ENCODE measurements at regions not wholly inside any gene's neighbourhood (a gene's known extent, or its start where the extent isn't known, plus 50 kb on each side); places are given as distances from the start of the nearest gene placed in this dataset.

DNA sequence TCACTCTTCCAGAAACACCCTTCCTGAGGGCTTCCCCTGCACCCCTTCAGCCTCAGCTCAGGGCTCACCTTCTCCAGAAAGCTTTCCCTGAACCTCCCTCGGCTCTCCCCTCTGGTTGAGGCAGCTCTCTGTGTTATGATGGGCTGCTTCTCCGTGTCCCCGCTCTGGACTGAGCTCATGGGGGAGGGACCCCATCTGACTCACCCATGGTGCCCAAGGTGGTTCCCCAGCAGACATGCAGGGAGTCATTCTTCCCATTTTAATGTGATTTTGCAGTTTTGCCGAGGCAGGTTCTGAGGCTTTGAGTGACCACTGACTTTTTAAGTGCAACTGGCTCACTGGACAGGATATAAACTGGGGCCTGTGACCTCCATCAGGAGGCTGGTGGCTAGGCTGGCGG, 495.1 kb downstream of the TBC1D22A start:
- no peak for DNase-seq (ENCODE audit: low spot score)
- TF ChIP-seq, protein P1, sequence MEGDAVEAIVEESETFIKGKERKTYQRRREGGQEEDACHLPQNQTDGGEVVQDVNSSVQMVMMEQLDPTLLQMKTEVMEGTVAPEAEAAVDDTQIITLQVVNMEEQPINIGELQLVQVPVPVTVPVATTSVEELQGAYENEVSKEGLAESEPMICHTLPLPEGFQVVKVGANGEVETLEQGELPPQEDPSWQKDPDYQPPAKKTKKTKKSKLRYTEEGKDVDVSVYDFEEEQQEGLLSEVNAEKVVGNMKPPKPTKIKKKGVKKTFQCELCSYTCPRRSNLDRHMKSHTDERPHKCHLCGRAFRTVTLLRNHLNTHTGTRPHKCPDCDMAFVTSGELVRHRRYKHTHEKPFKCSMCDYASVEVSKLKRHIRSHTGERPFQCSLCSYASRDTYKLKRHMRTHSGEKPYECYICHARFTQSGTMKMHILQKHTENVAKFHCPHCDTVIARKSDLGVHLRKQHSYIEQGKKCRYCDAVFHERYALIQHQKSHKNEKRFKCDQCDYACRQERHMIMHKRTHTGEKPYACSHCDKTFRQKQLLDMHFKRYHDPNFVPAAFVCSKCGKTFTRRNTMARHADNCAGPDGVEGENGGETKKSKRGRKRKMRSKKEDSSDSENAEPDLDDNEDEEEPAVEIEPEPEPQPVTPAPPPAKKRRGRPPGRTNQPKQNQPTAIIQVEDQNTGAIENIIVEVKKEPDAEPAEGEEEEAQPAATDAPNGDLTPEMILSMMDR (IDR thresholded peaks at IDR 0.05; ENCODE audit: extremely low read depth, missing control alignments): no peak

DNA sequence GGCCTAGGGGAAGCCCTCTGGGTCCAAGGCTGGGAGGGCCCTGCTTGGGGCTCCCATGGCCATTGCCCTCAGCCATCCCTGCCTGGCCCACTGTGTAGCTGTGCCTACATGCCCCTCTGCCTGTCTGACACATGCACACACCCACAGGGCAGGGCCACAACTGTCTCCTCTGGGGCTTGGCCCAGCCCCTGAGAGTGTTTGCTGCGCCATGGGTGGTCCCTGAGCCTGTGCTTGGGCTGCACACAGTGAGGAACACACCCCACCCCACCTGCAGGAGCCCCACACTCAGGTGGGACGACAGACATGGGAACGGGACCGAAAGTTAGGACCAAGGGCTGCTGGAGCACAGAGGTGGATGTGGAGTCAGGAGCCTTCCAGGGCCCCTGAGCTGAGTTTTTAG, 489.5 kb downstream of the TBC1D22A start:
- DNase-seq (ENCODE audit: low spot score): no peak
- TF ChIP-seq, protein P1 (IDR thresholded peaks at IDR 0.05; ENCODE audit: extremely low read depth, missing control alignments): no peak

DNA sequence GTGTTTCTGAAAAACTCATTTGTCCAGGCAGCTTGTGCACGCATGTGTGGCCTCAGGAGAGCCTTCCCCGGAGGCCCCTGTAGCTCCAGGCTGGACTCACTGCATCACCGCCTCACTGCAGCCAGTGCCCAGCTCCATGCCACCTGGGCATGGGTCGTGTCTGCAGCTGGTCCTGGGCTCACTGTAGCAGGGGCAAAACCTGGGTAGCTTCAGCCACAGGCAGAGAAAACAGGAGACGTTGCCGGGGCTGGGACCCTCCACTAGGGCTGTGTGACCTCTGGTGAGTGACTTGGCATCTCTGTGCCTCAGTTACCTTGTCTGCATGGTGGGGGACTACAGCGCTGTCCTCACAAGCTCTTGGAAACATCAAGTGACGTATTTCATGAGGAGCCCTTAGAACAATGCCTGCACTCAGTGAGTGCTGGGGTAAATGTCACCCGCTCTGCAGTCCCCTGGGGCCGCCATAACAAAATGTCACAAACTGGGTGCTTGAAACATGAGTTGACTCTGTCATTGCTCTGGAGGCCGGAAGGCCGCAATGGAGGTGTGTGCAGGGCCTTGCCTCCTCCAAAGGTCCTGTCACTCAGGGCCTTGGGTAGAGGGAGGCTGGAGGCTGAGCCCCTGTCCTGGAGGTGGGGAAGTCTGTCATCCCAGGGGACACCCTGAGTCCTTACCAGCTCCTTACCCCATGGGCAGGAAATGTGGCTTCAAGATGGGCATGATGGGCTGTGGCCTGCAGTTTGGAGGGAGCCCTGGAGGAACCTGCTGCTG, 488.7 kb downstream of the TBC1D22A start:
- no peak for DNase-seq (ENCODE audit: low spot score)
- TF ChIP-seq, protein P1 (IDR thresholded peaks at IDR 0.05; ENCODE audit: extremely low read depth, missing control alignments): no peak

GRCh38 chr22:47249370-47249928, 487.0 kb downstream of the TBC1D22A start:
- TF ChIP-seq, protein P1 (IDR thresholded peaks at IDR 0.05; ENCODE audit: extremely low read depth, missing control alignments): no peak
- no peak for DNase-seq (ENCODE audit: low spot score)

GRCh38 chr22:47248925-47249324, 486.5 kb downstream of the TBC1D22A start:
- TF ChIP-seq, protein P1 (IDR thresholded peaks at IDR 0.05; ENCODE audit: extremely low read depth, missing control alignments): no peak
- DNase-seq (ENCODE audit: low spot score): no peak

DNA sequence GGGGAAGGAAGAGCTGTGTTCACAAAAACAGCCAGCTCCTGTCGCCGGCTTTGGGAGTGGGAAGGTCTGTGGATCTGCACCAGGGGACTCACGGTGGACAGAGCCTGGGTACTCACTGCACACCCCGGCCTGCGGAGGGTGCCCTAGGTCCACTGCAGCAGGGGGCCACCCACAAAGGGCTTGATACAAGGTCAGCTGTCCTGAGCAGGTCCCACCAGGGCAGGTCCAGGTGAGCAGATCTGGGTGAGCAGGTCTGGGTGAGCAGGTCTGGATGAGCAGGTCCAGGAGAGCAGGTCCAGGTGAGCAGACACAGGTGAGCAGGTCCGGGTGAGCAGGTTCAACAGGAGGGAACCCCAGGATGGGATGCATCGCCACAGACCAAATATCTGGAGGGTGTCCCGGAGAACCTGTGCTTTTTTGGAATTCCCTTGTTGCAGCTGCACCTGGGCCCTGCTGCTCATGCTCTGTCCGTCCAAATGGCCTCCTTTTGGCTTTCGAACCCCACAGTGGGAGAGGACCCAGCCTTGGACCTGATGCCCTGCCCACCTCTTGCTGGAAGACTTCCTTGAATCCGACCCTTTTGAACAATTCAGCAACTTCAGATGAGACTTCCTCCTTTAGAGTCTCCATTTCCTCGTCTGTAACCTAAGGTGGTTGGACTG, 485.3 kb downstream of the TBC1D22A start:
- TF ChIP-seq, protein P1 (IDR thresholded peaks at IDR 0.05; ENCODE audit: extremely low read depth, missing control alignments): no peak
- DNase-seq (ENCODE audit: low spot score): no peak

- TF ChIP-seq, protein P1 (IDR thresholded peaks at IDR 0.05; ENCODE audit: extremely low read depth, missing control alignments): no peak
- DNase-seq (ENCODE audit: low spot score): no peak
Measured at GRCh38 chr22:47245786-47246185, 483.3 kb downstream of the TBC1D22A start.

Data from GM20000 (cell line).